Ovary (tissue), 7 donors: ENCODE measurements at regions not wholly inside any gene's neighbourhood (a gene's known extent, or its start where the extent isn't known, plus 50 kb on each side); places are given as distances from the start of the nearest gene placed in this dataset.

ENCODE experiments used
- DNase-seq, 5 donors: peaks; one replicate each; pipeline ENCODE4 v3.0.0-alpha.2; 2019 to 2020
- H3K27ac ChIP-seq, 2 donors: fragments of 200-600 bp; one replicate each; pipeline versions ENCODE4 v1.5.1 to v1.8.0; 2019 to 2022
- H3K27me3 ChIP-seq: fragments of 200-600 bp; one replicate; pipeline ENCODE4 v1.8.0; 2022
- H3K36me3 ChIP-seq: fragments of 200-600 bp; sonication (generic); one replicate; pipeline ENCODE4 v1.5.1; 2019
- H3K4me1 ChIP-seq: one replicate; pipeline ENCODE4 v1.8.1; 2013; ENCODE audit warnings: mild to moderate bottlenecking, moderate library complexity; ENCODE audit not compliant: insufficient read depth
- H3K4me3 ChIP-seq: fragments of 200-600 bp; sonication (generic); one replicate; pipeline ENCODE4 v1.5.1; 2017
- H3K9me3 ChIP-seq, 2 donors: fragments of 200-600 bp in 1 of 2; sonication (generic) in 1 of 2; one replicate each; pipeline versions ENCODE4 v1.5.1 to v1.8.1; 2013 to 2019; ENCODE audit warnings: mild to moderate bottlenecking in 1 of 2, moderate library complexity in 1 of 2
- EP300 ChIP-seq: sonication (generic); formaldehyde crosslinking; IDR thresholded peaks from one replicate; pipeline ENCODE4 v1.6.1; 2017; ENCODE audit warnings: antibody characterized with exemption
- POLR2A ChIP-seq: fragments of 450-650 bp; IDR thresholded peaks from one replicate; pipeline ENCODE4 v1.6.1; 2017; ENCODE audit warnings: antibody characterized with exemption, mild to moderate bottlenecking, moderate library complexity
- WGBS, 3 donors: extraction: QIAGEN DNeasy Blood & Tissue Kit in 1 of 3; methylation state at CpG; one replicate each; pipeline versions ENCODE4 v1.1.5 to v1.1.7; 2013 to 2017; 5-methylcytosine and 5-hydroxymethylcytosine counted together
- intact Hi-C, 4 donors: fragments of 100-400 bp; cut with DNase I; formaldehyde crosslinking; loops; one replicate each; pipeline versions ENCODE4 v1.11.0 to v1.15.1; 2022 to 2023
- TF ChIP-seq, protein P1 (sequence below), 3 donors: fragments of 450-650 bp in 2 of 3; fragments of 200-600 bp in 1 of 3; IDR thresholded peaks; one replicate each; pipeline versions ENCODE4 v1.5.1 to v1.8.0; 2016 to 2022; ENCODE audit warnings: antibody characterized with exemption in 3 of 3, mild to moderate bottlenecking in 1 of 3
- donor health status: DM: no; HTN: no; CAD: no; lungs with moderate emphysema.
- donor health status: DM: no; HTN: no; CAD: no.
- donor health status: Bipolar disorder and iron deficiency.
- donor health status: DM: no; HTN: no; CAD: no.
- donor health status: DM: yes; HTN: yes; CAD: no.

DNA sequence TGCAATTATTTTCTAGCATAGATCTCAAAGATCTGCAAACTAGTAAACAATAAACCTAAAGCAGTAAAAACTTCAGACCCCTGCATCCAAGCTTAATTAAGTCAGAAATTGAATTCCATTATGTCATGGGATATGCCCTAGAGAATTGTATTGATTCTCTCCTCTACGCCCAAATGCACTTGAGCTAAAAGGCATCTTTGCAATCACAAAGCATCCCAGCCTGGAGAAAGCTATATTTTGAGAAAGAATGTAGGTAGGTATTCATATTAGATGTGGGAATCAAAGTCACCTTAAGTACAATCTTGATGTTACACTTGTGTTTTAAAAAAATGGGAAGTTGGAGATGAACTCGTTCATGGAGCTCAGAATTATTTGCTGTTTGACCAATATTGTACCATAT, 386.7 kb downstream of the ADAMTS20 start:
- TF ChIP-seq POLR2A = no peak
- TF ChIP-seq, protein P1, sequence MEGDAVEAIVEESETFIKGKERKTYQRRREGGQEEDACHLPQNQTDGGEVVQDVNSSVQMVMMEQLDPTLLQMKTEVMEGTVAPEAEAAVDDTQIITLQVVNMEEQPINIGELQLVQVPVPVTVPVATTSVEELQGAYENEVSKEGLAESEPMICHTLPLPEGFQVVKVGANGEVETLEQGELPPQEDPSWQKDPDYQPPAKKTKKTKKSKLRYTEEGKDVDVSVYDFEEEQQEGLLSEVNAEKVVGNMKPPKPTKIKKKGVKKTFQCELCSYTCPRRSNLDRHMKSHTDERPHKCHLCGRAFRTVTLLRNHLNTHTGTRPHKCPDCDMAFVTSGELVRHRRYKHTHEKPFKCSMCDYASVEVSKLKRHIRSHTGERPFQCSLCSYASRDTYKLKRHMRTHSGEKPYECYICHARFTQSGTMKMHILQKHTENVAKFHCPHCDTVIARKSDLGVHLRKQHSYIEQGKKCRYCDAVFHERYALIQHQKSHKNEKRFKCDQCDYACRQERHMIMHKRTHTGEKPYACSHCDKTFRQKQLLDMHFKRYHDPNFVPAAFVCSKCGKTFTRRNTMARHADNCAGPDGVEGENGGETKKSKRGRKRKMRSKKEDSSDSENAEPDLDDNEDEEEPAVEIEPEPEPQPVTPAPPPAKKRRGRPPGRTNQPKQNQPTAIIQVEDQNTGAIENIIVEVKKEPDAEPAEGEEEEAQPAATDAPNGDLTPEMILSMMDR (IDR thresholded peaks at IDR 0.05) = no peak
- no peak for TF ChIP-seq EP300
- H3K27me3 ChIP-seq = no peaks in the 10 kb centered on the region
- 88 to 97% (median 96%) methylated on average over 2 of the region's 2 CpGs for WGBS, 3 donors
- H3K4me1 ChIP-seq = no peaks in the 10 kb centered on the region
- no peaks in the 10 kb centered on the region for H3K36me3 ChIP-seq
- no peaks in the 10 kb centered on the region for H3K9me3 ChIP-seq
- H3K27ac ChIP-seq = no peak overlapping the region
- intact Hi-C loops = no loop called here
- DNase-seq = no peak
- H3K4me3 ChIP-seq = no peak overlapping the region

DNA sequence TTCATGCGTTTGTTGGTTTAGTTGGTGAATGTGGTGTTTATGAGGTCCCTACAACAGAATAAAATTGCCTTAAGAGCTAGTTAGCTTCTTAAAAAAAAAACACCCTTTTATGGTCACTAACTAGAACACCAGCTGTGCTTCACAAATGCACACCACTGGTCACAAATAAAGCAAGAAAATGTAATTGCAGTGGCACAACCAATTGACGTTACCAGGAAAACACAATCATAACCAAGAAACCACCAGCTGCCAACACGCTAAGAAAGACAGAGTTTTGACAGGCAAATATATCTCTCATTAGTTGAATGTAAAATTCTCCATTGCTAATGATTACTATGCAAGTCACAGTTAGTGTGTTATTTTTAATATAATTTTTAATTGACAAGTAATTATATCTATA, 389.9 kb downstream of the ADAMTS20 start:
- TF ChIP-seq, protein P1 (IDR thresholded peaks at IDR 0.05) = no peak
- TF ChIP-seq POLR2A (no peak), EP300 (no peak)
- H3K4me1 ChIP-seq = no peaks in the 10 kb centered on the region
- H3K27ac ChIP-seq = no peak overlapping the region
- H3K36me3 ChIP-seq = no peaks in the 10 kb centered on the region
- H3K27me3 ChIP-seq = no peaks in the 10 kb centered on the region
- DNase-seq = no peak
- H3K9me3 ChIP-seq = no peaks in the 10 kb centered on the region
- intact Hi-C loops = no loop called here
- no peak overlapping the region for H3K4me3 ChIP-seq
- 92 to 98% (median 95%) methylated on average over 3 of the region's 3 CpGs for WGBS, 3 donors

DNA sequence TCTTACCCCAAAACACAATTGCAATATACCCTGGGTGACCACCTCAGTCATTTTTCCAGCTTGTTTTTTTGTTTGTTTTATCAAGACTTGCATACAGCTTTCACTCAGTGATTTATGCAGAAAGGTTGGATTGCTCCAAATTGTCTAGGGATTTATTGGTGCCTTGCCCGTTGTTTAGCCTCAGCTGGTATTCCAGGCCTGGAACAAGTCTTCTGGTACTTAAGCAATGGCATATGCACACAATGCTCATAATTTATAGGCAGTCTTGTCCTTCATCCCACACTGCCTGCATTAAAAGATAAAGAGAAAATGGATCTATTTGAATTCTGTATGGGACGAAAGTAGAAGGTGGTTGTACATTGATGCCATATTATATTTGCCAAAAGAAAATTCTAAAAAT, 392.5 kb downstream of the ADAMTS20 start:
- WGBS, 3 donors = 62 to 80% (median 74%) methylated on average over 2 of the region's 2 CpGs
- H3K9me3 ChIP-seq = no peaks in the 10 kb centered on the region
- intact Hi-C loops = no loop called here

DNA sequence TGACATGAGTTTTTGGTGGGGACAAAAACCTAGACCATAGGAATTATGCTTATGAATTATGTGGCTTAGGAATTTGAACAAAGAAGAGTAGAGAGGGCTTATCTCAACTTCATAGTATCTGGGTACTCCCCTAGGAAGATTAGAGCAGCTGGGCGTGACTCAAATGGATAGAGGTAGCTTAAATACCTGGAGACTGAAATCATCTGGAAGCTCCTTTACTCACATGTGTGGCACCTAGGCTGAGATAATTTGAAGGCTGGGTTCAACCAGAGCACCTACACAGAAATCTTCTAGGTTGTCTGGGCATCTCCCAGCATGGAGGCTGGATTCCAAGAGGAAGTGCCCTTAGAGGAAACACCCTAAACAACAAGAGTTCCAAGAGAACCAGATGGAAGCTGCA, 393.9 kb downstream of the ADAMTS20 start:
- Histone ChIP-seq H3K4me3 (no peak overlapping the region), H3K27ac (no peak overlapping the region)
- 94 to 96% (median 95%) methylated on average over 1 of the region's 1 CpG for WGBS, 3 donors

More for the DNA sequence above, 392.5 kb downstream of the ADAMTS20 start:
- Histone ChIP-seq H3K36me3 (no peaks in the 10 kb centered on the region), H3K4me3 (no peak overlapping the region), H3K27me3 (no peaks in the 10 kb centered on the region), H3K4me1 (no peaks in the 10 kb centered on the region), H3K27ac (no peak overlapping the region)
- no peak for DNase-seq
- no peak for TF ChIP-seq POLR2A
- TF ChIP-seq, protein P1 (IDR thresholded peaks at IDR 0.05) = no peak
- no peak for TF ChIP-seq EP300

More for the DNA sequence above, 393.9 kb downstream of the ADAMTS20 start:
- Histone ChIP-seq H3K9me3 (no peaks in the 10 kb centered on the region), H3K36me3 (no peaks in the 10 kb centered on the region), H3K27me3 (no peaks in the 10 kb centered on the region), H3K4me1 (no peaks in the 10 kb centered on the region)
- no peak for DNase-seq
- TF ChIP-seq, protein P1 (IDR thresholded peaks at IDR 0.05) = no peak
- TF ChIP-seq EP300 = no peak
- no peak for TF ChIP-seq POLR2A
- intact Hi-C loops = no loop called here
